ENCODE measurements at regions not wholly inside any gene's neighbourhood (a gene's known extent, or its start where the extent isn't known, plus 50 kb on each side); places are given as distances from the start of the nearest gene placed in this dataset.
"Not testable (repeated sequence)": the region's sequence is repeated elsewhere in the genome, so short reads cannot be mapped to it uniquely, and the experiment has no call there.

DNA sequence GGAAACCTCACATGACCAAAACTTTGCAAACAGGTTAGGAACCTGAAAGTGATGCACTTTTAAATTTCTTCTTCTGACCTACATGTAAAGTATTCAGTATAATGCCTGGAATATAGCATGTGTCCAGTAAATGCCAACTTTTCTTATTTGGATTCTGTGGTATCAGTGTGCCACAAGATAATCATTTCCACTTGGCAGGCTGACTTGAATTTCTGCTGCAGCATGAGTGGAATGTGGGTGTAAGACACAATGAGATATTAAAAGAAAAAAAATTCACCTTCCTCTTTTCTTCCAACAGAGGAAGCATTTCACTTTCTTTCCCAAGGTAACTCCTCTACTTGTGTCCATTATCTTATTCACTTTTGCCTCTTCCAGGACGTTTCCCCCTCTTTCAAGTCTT is 141.9 kb upstream of the PRKD1 start:
- no peak for DNase-seq (ENCODE audit: low read depth)

DNA sequence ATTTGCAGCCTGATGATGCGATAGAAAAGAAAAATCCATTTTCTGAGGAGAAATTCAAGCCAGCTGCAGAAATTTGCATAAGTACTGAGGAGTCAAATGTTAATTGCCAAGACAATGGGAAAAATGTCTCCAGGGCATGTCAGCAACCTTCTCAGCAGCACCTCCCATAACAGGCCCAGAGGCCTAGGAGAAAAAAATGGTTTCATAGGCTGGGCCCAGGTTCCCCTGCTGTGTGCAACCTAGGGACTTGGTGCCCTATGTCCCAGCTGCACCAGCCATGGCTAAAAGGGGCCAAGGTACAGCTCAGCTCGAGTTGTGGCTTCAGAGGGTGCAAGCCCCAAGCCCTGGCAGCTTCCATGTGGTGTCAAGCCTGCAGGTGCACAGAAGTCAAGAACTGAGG is 144.8 kb upstream of the PRKD1 start:
- DNase-seq (ENCODE audit: low read depth): not testable (repeated sequence)

DNA sequence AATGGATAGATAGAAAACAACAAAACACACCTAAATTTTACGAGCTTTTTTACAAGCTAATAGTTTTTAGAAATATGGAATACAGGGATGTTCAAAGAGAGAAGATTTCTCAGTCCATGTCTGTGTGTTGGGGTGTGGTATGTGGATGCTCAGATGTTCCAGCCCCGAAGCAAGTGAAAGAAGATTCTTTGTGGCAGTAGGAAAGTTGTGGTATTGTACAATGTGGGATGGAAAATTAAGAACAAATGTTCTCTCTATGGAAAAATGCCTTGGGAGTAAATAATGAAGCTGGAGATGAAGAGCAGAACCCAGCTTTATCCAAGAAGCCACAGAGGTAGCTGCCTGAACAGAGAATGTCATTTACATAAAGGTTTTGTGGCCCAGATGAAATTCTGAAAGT is 150.3 kb upstream of the PRKD1 start:
- DNase-seq (ENCODE audit: low read depth): no peak

DNA sequence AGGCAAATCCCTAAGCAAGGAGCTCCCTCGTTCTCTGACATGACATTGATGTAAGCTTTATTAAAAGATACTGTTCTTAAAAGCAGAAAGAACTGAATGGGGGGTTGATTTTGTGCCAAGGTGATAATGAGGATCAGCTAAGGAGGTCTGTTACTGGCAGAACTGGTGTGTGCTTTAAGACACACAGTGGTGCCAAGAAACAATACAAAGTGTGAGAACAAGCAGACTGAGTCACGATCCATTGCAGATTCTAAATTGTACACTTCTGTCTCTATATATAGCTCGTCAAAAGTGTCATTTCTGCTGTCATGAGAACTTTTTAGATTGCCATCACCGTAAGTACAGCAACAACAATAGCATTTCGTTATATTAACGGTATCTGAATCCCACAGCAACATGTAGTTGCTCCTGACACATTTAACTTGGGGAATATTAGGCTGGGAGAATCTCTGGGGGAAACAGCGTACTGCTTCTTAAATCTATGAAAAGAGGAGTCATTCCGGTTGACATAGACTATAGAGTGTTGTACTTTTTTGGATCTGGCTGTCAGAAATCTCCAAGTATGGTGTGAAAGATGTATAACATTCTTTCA is 151.3 kb upstream of the PRKD1 start:
- DNase-seq (ENCODE audit: low read depth): no peak

DNA sequence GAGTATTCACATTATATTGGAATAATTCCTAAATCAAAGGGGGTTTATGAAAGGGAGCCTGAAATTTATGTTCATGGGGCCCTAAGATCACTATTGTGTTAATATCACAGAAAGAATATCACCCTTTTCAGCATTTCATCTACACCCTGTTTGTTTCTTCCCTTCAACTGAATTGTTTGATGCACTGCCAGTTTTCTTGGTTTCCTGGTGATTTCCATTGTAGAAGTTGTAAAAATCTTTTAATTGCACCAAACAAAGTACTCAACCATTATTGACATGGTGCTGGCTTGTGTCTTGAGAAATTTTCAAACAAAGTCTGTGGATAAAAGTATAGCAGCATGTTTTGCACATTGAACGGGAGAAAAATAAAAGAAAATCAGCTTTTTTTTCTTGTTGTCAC is 154.8 kb upstream of the PRKD1 start:
- DNase-seq (ENCODE audit: low read depth): no peak

DNA sequence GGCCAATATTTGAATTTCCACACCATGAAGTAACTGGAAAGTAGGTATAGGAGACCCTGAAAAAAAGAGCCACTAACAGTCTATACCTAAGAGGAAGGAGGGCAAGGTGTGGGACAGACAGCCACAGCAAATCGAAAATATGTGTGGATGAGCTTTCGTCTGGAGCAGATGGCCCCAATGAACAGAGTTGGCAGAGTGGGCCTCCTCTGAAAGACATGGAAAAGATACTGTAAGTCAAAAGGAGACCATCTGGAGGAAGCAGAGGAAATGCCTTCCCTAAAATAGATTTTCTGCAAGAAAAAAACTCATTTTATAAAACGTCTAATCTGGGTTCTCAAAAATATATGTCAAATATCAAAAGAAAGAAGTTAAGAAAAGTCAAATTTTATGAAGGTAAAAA is 157.2 kb upstream of the PRKD1 start:
- DNase-seq (ENCODE audit: low read depth): no peak

DNA sequence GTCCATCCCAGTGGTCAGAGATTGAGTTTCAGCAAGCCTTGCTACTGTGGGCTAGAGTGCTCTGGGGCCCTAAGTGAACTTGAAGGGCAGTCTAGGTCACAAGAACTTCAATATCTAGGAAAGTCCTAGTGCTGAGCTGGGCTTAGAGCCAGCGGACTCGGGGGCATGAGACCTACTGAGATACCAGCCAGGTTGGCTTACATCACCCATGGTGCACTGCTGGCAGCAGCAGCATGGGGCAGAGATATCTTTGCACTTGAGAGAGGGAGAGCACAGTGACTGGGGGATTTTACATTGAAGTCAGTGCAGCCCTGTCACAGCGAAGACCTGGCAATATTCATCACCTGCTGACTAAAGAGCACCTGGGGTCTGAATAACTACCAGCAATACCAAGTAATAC is 158.3 kb upstream of the PRKD1 start:
- no peak for DNase-seq (ENCODE audit: low read depth)

DNA sequence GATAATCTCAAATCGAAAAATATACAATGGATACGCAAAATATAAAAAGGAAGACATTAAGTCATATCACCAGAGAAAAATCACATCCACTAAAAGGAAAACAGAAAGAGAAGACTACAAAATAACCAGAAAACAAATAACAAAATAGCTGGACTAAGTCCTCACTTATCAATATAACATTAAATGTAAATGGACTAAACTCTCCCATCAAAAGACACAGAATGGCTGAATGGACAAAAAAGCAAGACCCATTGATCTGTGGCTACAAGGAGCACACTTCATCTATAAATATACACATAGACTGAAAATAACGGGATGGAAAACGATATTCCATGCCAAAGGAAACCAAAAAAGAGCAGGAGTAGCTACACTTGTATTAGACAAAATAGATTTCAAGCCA is 161.0 kb upstream of the PRKD1 start:
- DNase-seq (ENCODE audit: low read depth): no peak

DNA sequence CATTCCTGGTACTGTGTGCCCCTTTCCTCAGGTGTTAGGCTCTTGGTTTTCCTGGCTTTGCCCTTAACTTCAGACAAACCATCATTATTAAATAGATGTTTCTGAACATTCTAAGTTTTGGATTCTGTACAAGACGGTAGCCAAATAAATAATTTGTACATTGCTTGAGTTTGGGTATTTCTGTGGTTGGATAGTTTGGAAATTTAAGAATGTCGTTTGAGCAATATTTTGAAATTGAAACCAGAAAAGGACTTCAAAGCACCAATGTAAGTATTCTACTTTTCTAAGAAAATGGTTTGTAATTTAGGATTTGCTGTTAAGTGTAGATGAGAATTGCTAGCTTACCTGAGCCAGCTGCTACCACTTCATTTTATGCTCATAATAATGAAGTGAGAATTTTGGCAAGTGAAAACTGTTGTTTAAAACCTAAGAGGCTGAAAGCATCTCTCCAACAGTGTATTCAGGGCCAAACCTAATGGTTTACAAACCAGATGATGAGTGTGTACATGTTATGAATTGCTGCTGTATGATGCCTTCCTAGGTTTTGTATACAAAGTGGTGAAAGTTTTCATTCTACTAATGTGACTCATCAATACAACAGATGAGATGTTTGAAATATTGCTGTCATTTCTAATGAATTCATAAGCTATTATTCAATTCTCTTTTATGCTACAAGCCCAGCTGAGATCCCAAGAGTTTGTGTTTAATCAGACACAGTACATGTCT is 181.5 kb upstream of the PRKD1 start:
- DNase-seq (ENCODE audit: low read depth): peak; percentile 43

DNA sequence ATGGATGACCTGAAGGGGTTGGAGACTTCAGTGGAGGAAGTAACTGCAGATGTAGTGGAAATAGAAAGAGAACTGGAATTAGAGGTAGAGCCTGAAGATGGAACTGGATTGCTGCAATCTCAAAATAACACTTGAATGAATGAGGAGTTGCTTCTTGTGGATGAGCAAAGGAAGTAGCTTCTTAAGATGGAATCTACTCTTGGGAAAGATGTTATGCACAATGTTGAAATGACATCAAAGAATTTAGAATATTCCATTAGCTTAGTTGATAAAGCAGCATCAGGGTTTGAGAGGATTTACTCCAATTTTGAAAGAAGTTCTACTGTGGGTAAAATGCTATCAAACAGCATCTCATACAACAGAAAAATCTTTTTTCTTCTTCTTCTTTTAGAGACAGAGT is 186.4 kb upstream of the PRKD1 start:
- DNase-seq (ENCODE audit: low read depth): no peak

DNA sequence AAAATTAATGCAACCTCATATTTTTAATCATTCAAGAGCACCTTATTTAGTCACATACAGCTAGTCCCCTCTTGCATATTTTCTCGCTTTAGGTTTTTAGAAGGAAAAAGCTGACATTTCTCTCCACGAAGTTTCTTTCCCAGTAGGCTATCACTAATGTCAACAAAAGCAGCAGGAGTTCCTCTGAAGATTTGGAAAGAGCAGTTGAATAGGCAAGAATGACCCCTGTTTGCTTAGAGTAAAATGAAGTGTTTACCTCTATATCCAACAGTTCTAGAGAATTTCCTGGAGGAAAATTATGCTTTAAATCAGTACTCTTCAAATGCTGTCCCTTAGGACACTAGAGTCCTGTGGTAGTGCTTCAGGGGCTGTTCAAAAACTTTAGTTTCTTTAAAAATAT is 188.1 kb upstream of the PRKD1 start:
- DNase-seq (ENCODE audit: low read depth): no peak

DNA sequence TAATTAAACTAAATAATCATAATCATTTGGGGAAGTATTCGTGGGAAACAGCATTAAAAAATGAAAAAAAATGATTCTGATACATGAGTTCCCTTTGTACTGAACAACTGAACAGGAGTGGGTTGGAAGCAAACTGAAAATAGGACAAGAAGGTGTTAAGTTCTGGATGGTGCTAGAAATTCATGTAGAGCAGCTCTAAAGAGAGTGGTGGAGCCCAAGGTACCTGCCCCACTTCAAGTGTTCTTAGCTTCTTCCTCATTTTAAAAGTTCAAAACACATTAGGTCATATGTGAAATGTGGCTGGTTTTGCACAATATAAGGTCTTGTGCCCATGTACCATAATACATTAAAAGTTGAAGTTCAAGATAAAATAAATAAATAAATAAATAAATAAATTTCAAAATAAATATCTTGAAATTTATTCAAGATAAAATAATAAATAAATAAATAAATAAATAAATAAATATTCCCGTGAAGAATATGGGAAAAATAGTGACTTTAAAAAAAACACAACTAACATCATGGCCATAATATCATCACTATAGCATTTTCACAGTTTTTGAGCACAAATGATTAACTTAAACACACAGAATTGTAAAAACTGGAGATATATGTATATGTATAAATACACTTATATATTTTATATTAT is 191.5 kb upstream of the PRKD1 start:
- DNase-seq (ENCODE audit: low read depth): no peak

DNA sequence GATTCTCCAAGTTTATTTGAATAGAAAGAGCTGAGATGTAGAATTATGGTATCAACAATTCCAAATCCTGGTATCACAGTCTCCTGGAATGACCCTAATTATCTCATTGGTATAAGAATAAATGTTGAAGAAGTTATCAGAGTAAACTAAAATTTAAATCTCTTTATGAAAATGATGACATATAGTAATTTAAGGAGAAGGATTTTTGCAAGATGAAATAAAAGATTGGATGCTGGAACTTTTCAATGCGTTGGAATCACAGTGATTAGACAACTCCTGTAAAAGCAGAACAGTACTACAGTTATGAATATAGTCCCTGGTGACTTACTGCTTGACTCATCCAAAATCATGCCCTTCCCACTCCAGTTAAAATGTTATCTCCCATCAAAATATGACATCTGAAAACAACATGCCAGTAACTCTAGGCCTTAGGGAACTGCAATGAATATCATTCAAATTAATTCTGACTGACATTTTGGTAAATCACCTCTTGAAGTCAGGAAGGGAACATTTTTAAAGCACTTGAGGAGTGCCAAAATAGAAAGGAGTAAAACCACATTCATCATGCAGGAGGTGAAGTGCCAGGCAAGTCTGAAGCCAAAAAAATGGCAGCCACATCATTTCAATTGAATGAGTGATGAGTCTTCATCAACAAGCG is 197.8 kb upstream of the PRKD1 start:
- peak; percentile 9 for DNase-seq (ENCODE audit: low read depth)

DNA sequence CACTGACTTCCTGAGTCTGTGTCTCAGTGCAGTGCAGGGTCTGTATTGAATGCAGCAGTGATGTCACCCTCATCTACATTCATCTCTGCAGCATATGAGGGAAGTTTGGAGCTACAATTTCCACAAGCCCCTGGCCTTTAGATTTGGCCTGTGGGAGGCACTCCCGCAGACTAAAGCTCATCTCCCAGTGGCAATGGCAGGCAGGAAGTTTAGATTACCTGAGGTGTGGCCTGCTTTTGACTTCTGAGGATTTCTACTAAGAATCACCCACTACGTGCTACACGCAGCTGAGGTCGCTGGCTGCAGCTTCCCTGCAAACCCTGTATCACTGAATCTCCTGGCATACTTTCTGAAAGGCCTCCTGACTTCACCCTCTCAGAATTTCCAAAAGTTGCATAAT is 202.2 kb upstream of the PRKD1 start:
- DNase-seq (ENCODE audit: low read depth): no peak

DNA sequence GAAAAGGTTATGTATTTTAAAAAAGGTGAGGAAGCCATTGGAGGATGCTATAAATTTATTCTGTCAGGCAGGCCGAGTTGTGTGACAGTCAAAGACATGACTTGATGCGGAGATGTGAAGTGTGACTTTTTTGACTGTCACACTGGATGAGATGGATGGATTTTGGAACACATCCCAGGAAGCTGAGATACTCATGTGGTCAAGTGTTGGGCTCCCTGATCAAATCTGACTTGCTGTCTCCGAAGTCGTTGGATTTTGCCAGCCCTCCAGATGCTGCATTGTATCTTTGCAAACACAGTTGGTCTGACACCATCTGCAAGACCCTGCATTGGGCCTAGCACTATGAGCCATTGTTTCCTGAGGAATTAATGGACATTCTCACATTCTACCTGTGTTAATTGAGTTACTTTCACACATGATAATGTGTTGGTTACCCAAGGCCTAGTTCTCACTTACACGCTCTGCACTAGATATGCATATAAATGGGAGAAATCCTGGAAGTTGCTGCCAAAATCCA is 204.0 kb upstream of the PRKD1 start:
- DNase-seq (ENCODE audit: low read depth): no peak

DNA sequence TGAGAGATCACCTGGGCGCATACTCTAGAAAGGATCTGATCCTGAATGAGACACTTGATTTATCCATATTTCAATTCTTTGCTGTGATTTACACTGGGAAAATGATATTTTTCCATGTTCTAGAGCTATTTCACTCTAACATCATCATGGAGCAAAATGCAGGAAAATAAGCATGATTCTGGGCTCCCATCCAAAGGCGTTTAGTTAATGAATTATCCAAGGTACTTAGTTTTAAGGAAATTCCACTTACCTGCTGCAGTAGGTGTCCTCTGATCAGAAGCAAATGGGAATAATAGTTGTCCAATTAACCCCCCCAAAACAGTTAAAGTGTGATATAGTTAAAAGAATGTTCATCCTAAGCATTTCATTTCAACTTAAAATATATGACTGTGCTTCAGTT is 204.5 kb upstream of the PRKD1 start:
- no peak for DNase-seq (ENCODE audit: low read depth)

DNA sequence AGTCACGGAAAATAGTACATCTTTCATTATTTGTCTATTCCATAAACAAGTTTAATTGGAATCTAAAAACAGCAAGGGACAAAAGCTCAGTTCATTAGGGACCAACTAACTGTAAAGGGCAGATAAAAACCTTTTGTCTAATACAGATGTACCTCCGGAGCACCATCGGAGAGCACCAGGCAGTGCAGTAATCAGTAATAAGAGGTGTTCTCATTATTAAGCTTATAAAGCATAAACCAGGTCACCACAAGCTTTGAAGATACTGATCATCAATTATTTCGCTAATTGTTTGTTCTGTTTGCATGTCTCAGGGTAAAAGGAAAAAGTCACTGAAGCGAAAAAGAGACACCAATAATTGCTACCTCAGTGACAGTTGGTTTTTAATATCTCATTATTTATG is 207.3 kb upstream of the PRKD1 start:
- no peak for DNase-seq (ENCODE audit: low read depth)

DNA sequence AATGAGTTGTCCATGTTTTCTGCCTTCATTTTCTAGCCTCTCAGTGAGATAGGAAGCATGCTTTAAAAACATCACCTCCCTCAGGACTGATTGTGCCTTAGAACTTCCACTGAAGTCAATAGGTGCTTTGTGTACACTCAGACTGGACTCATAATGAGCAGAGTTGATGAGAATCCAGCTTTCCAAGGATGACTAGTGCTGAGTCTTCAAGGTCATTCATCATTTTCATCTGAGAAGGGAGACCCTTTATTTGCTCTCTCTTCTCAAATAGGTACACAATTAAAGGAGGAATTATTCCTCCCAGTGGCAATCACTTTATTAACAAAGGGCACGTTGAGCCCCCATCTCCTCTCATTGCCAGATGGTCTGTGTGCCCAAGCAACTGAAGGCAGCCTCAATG is 210.9 kb upstream of the PRKD1 start:
- no peak for DNase-seq (ENCODE audit: low read depth)

DNA sequence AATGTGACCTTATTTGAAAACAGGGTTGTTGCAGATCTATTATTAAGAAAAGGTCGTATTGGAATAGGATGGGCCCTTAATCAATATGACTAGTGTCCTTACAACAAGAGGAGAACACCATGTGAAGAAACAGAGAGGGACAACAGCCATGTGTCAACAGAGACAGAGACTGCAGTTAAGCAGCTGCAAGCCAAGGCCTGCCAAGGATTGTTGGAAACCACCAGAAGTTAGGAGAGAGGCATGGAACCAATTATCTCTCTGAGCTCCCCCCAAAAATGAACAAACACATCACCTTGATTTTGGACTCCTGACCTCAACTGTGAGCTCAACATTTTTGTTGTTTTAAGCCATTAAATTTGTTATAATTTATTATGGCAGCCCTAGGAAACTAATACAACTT is 214.6 kb upstream of the PRKD1 start:
- DNase-seq (ENCODE audit: low read depth): no peak

DNA sequence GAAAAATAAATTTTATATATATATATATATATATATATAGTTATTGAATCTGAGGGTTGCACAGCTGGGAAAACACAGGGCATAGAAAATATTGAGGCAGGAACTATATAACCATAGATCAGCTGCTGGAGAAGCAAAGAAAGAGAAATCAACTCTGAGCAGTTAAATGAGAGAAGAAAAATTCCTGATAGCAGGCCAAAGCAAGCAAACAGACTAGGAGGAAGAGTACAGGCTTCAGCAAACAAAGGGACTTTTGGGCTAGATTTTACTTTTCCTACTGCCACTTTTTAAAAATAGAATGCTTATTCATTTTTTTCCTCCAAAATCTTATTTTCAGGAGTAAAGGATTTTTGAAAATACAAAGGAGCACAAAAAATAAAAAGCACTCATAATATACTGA is 216.0 kb upstream of the PRKD1 start:
- peak; percentile 10 for DNase-seq (ENCODE audit: low read depth)

DNA sequence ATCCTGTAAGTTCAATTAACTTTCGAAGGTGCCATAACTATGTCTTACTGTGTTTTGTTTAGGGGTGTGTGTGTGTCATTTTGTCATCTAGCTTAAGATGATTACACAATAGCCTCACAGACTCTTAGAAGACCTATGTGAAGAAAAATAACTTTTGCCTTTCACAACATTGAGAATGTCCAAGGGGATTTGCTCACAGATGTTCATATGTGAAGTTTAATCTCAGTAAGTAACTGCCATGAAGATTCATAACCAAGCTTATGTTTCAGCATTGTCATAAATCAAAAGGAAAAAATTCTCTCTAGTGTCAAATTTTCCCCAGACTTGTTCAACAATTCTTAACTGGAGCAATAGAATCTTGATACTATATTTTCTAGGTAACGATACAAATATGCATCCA is 226.1 kb upstream of the PRKD1 start:
- peak; percentile 17 for DNase-seq (ENCODE audit: low read depth)

DNA sequence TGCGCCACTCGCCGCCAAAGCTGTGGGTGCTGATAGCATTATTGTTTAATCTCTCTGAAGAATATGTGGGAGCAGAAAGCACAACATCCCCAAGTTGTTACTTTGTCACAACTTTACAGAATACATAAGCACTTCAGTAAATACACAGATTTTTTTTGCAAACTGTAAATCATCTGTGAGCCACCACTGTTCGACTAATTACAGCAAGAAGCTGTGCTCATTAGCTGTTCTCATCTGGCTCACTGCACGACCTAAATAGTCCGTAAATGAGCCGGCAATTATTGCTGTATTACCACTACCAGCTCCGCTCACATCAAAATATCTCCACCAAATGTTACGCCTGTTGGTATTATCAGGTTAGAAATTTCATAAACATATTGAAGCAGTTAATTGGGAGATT is 228.9 kb upstream of the PRKD1 start:
- no peak for DNase-seq (ENCODE audit: low read depth)

DNA sequence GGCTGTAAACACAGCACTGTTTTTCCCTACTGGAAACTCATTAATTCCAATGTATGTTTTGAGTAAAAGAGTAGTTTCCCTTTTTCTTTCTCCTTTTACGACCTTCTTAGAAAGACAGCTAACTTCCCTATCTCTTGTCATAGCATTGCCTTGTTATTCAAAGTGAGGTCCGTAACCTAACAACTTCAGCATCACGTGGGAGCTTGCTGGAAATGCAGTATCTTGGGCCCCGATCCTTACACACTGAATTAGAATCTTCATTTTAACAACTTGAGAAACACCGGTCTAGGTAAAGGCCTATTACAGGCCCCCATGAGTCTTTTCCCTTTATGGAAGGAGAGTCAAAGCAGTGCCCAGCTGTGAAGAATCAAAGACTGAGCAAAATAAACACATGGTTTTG is 230.7 kb upstream of the PRKD1 start:
- DNase-seq (ENCODE audit: low read depth): no peak
